Ishikawa (cell line): ENCODE measurements at regions not wholly inside any gene's neighbourhood (a gene's known extent, or its start where the extent isn't known, plus 50 kb on each side); places are given as distances from the start of the nearest gene placed in this dataset.

Experiments used
- CEBPB ChIP-seq: IDR thresholded peaks from 2 replicates; pipeline ENCODE4 v1.6.1; 2012
- CREB1 ChIP-seq: IDR thresholded peaks from 2 replicates; pipeline ENCODE4 v1.6.1; 2012; ENCODE audit warnings: low read depth
- EGR1 ChIP-seq: IDR thresholded peaks from 2 replicates; pipeline ENCODE4 v1.6.1; 2012
- EP300 ChIP-seq: IDR thresholded peaks from 2 replicates; pipeline ENCODE4 v1.6.1; 2012; ENCODE audit warnings: borderline replicate concordance
- FOXM1 ChIP-seq: IDR thresholded peaks from 2 replicates; pipeline ENCODE4 v1.6.1; 2012; ENCODE audit warnings: low read depth, borderline replicate concordance
- MAX ChIP-seq: IDR thresholded peaks from 2 replicates; pipeline ENCODE4 v1.6.1; 2012
- NFIC ChIP-seq: IDR thresholded peaks from 2 replicates; pipeline ENCODE4 v1.6.1; 2012
- RAD21 ChIP-seq: IDR thresholded peaks from 2 replicates; pipeline ENCODE4 v1.6.1; 2012; ENCODE audit warnings: low read depth
- REST ChIP-seq: IDR thresholded peaks from 2 replicates; pipeline ENCODE4 v1.6.1; 2012; ENCODE audit warnings: low read depth, mild to moderate bottlenecking
- TAF1 ChIP-seq: IDR thresholded peaks from 2 replicates; pipeline ENCODE4 v1.6.1; 2012; ENCODE audit warnings: low read depth, mild to moderate bottlenecking
- TCF12 ChIP-seq: IDR thresholded peaks from 2 replicates; pipeline ENCODE4 v1.6.1; 2012; ENCODE audit warnings: low read depth
- TEAD4 ChIP-seq: IDR thresholded peaks from 2 replicates; pipeline ENCODE4 v1.6.1; 2012
- USF1 ChIP-seq: IDR thresholded peaks from 2 replicates; pipeline ENCODE4 v1.6.1; 2012
- YY1 ChIP-seq: IDR thresholded peaks from 2 replicates; pipeline ENCODE4 v1.6.1; 2012; ENCODE audit warnings: low read depth
- ZBTB7A ChIP-seq: IDR thresholded peaks from 2 replicates; pipeline ENCODE4 v1.6.1; 2012; ENCODE audit warnings: low read depth

- TF ChIP-seq CREB1, result no peak
Measured at GRCh38 chr3:65035246-65035645, 347.4 kb upstream of the ADAMTS9 start.

GRCh38 chr3:65033576-65033975 lies 345.8 kb upstream of the ADAMTS9 start:
- no peak for TF ChIP-seq TAF1
- no peak for TF ChIP-seq YY1
- no peak for TF ChIP-seq CEBPB
- no peak for TF ChIP-seq ZBTB7A
- no peak for TF ChIP-seq TCF12
- no peak for TF ChIP-seq RAD21
- no peak for TF ChIP-seq TEAD4

- TF ChIP-seq FOXM1 (no peak), MAX (no peak), TEAD4 (no peak), TCF12 (no peak), CEBPB (no peak), EP300 (no peak), REST (no peak), TAF1 (no peak), EGR1 (no peak), RAD21 (no peak), NFIC (no peak), CREB1 (no peak)
Measured at GRCh38 chr3:65030847-65031463, 343.2 kb upstream of the ADAMTS9 start.

GRCh38 chr3:65030014-65030627 lies 342.3 kb upstream of the ADAMTS9 start:
- TF ChIP-seq TCF12 (no peak), TAF1 (no peak), RAD21 (no peak), TEAD4 (no peak), USF1 (no peak), FOXM1 (no peak), CEBPB (no peak), YY1 (no peak), CREB1 (no peak), REST (no peak), MAX (no peak)

GRCh38 chr3:65029130-65029529 lies 341.3 kb upstream of the ADAMTS9 start:
- TF ChIP-seq ZBTB7A (no peak), TCF12 (no peak), NFIC (no peak), EP300 (no peak), TEAD4 (no peak), MAX (no peak), CREB1 (no peak), USF1 (no peak), YY1 (no peak), REST (no peak), EGR1 (no peak), TAF1 (no peak), CEBPB (no peak), RAD21 (no peak)
